Astrocyte of the spinal cord (primary cell): ENCODE measurements at regions not wholly inside any gene's neighbourhood (a gene's known extent, or its start where the extent isn't known, plus 50 kb on each side); places are given as distances from the start of the nearest gene placed in this dataset.

Experiments
- DNase-seq: peaks from one replicate; pipeline ENCODE4 v3.0.0; 2011; ENCODE audit warnings: low read depth, low spot score
- H3K4me3 ChIP-seq: 2 replicates; pipeline ENCODE4 v1.5.1; 2011; ENCODE audit warnings: low read depth, mild to moderate bottlenecking, low read length, moderate library complexity
- CTCF ChIP-seq: IDR thresholded peaks from 2 replicates; pipeline ENCODE4 v1.5.1; 2012; ENCODE audit warnings: low read depth, mild to moderate bottlenecking, low read length, inconsistent platforms
- in situ Hi-C: cut with HindIII; loops from 2 replicates; pipeline ENCODE4 v1.10.0; 2017; ENCODE audit warnings: low sequenced_read_pairs

- H3K4me3 ChIP-seq: no peak overlapping the region
- in situ Hi-C loops: no loop called here
- no peak for DNase-seq
- TF ChIP-seq CTCF: no peak
Observed at GRCh38 chr14:96143906-96144305, 60.7 kb upstream of the BDKRB2 start.

- peak; percentile 76 for DNase-seq
- no peak overlapping the region for H3K4me3 ChIP-seq
- in situ Hi-C loops: no loop called here
- no peak for TF ChIP-seq CTCF
Observed at GRCh38 chr14:96145116-96145864, 59.3 kb upstream of the BDKRB2 start.

DNA sequence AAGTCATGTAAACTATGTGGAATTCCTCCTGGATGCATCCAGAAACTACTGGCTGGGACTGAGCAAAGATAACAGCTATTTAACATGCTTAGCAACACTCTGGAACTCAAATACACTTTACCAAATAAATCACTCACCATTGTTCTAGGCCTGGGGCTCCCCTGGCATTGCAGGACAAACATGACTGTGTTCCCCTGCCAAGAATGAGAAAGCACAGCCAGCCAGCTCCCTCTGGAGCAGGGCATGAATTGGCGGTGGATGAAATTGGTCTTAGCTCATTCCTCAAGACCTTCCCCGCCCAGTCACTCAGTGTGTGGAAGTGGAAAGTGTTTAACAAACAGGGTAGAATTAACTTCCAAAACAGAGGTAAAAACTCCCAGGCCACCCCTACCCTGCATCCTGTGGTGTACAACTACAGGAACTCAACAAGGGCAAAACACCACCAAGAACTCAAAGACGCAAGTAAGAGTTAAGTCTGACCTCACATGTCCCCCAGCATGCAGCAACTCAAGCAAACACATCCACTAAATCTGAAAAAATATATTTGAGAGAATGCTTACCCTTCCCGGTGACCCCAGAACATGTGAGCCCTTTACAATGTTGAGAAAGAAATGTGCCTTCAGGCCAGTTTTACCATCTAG lies 58.4 kb upstream of the BDKRB2 start:
- TF ChIP-seq CTCF: no peak
- no peak overlapping the region for H3K4me3 ChIP-seq
- peak; percentile 74 for DNase-seq
- in situ Hi-C loops: no loop called here

DNA sequence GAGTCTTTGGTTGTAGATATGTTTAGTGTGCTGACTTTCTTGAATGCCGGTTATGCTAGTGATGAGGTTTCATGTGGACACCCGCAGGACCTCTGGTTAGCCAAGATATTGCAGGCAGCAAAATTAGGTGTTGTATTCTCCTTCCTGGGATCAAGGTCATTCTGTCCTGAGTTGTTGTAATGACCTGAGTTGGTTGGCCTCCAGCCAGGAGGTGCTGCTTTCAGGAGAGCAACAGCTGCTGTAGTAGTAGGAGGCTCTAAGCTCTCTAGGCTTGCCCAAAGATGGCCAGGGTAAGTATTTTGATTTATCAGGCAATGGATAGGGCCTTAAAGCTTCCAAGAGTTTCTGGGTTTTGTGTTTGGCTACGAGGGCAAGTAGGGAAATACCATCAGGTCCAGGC lies 56.0 kb upstream of the BDKRB2 start:
- TF ChIP-seq CTCF: no peak
- no peak overlapping the region for H3K4me3 ChIP-seq
- in situ Hi-C loops: no loop called here
- no peak for DNase-seq

DNA sequence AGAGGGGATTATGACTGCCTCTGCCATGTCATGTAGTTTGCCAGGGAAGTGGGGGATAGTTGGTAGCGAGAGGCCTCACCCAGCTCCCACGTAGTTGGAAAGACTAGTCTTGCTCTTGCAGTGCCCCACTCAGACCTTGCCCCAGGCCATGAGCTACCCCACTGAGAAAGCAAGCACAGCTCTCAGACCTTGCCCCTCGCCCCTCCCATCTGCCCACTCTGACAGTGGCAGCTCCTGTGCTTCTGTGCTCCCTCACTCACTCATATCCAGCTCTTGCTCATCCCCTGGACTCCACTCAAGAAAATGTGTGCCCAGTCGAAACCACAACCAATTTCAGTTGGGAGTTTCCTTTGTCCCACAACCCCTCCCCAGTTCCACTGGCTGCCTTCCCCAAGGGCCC lies 55.5 kb upstream of the BDKRB2 start:
- TF ChIP-seq CTCF: no peak
- in situ Hi-C loops: no loop called here
- H3K4me3 ChIP-seq: no peak overlapping the region
- DNase-seq: no peak

- no peak for DNase-seq
- in situ Hi-C loops: no loop called here
- no peak for TF ChIP-seq CTCF
- no peak overlapping the region for H3K4me3 ChIP-seq
Observed at GRCh38 chr14:96150214-96150613, 54.4 kb upstream of the BDKRB2 start.
